ENCODE measurements at regions not wholly inside any gene's neighbourhood (a gene's known extent, or its start where the extent isn't known, plus 50 kb on each side); places are given as distances from the start of the nearest gene placed in this dataset.

DNA sequence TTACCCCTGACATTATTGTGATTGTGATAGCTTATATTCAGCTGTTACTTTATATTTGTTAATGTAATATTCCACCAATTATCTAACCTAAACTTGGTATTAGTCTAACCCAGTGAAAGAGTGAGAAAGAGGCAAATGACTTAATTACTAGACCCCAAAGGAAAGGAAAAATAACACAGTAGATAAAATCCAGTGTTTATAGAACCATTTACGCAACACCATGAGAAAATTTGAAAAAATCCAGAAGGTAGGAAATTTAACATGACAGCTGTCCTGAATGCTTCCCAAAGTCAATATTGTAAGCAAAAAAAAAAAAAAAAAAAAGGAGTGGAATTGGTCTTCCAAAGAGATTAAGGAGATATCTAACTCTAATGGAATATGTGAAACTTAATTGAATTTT is 741.5 kb upstream of the GHITM start:
- no peak overlapping the region for H3K27ac ChIP-seq
- no peak for TF ChIP-seq ZFX (IDR thresholded peaks at IDR 0.05; ENCODE audit: borderline replicate concordance)
- TF ChIP-seq CTCF (IDR thresholded peaks at IDR 0.05): no peak

DNA sequence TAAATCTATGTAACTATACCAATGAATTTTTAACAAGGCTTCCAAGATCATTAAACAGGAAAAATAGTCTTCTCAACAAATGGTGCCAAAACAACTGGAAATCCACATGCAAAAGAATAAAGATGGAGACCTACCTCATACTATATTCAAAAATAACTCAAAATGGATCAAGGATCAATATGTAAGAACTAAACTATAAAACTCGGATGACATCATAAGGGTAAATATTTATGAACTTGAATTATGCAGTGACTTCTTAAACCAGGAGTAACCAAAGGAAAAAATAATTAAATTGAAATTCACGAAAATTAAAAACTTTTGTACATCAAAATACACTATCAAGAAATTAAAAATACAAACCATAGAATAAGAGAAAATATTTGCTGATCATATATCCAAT is 728.7 kb upstream of the GHITM start:
- no peak overlapping the region for H3K27ac ChIP-seq
- no peak for TF ChIP-seq ZFX (IDR thresholded peaks at IDR 0.05; ENCODE audit: borderline replicate concordance)
- no peak for TF ChIP-seq CTCF (IDR thresholded peaks at IDR 0.05)

DNA sequence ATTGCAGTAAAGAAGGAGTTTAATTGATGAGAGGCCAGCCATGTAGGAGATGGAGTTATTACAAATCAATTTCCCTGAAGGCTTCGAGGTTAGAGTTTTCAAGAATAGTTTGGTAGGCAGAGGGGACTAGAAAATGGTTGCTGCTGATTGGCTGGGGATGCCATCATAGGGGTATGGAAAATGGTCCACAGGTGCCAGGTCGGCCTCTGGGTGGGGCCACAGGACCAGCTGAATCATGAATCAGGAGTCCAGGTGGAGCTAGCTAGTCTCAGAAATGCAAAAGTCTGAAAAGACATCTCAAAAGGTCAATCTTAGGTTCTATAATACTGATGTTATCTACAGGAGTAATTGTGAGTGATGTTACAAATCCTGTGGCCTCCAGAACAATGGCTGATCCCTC is 714.0 kb upstream of the GHITM start:
- H3K27ac ChIP-seq: no peak overlapping the region
- TF ChIP-seq ZFX (IDR thresholded peaks at IDR 0.05; ENCODE audit: borderline replicate concordance) (no peak), CTCF (IDR thresholded peaks at IDR 0.05) (no peak)

GRCh38 chr10:83427101-83427500 is 712.2 kb upstream of the GHITM start:
- no peak overlapping the region for H3K27ac ChIP-seq
- TF ChIP-seq CTCF (IDR thresholded peaks at IDR 0.05): no peak
- no peak for TF ChIP-seq ZFX (IDR thresholded peaks at IDR 0.05; ENCODE audit: borderline replicate concordance)

DNA sequence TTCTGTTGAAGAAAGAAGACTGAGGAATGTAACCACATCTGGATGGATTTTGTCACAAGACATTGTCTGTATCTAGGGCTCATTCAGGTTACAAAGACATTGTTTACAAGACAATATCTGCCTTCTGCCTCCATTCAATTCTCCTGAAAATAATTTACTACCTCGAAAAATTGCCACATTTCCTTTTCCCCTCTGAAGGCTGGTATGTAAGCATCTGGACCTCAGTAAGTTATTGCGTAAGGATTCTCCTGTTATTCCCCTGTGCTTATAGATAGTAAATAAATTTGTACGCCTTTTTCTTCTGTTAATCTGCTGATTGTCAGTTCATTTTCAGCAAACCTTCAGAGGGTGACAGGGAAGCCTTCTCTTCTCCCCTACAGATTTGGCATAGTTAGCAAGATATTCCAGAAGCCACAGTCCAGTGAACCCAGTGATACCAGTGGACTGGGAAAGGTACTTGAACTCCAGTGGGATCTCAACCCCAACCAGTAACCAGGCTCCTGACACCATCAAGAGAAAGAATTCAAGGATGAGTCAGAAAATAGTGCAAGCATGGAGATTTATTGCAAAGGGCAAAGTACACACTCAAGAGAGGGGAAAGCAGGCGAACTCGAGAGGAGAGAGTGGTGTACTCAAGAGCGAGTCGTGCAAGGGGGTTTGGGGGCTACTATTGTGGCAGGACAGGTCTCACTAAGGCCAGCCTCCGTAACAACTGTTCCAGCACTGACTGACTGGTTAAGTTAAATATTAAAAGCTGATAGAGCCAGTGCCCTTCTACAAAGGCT is 706.9 kb upstream of the GHITM start:
- no peak overlapping the region for H3K27ac ChIP-seq
- TF ChIP-seq ZFX (IDR thresholded peaks at IDR 0.05; ENCODE audit: borderline replicate concordance) (no peak), CTCF (IDR thresholded peaks at IDR 0.05) (no peak)

DNA sequence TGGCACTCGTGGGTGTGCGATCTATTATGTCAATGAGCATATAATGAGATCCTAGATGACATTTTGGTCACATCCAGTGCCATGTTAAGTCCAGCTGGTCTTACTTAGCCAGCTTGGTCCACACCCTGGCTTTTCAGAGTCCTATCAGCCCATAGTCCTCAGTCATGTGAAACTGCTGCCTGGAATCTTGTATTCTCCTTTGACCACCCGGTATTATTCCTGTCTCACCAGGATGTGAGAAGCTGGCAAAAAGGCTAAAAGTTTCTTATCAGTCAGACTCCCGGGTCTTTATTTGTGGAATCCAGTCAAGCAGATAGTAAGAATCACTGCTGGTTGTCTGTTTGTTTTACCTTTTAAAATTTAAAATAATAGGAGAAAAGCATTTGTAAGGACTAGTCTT is 705.6 kb upstream of the GHITM start:
- H3K27ac ChIP-seq: no peak overlapping the region
- TF ChIP-seq ZFX (IDR thresholded peaks at IDR 0.05; ENCODE audit: borderline replicate concordance) (no peak), CTCF (IDR thresholded peaks at IDR 0.05) (no peak)

DNA sequence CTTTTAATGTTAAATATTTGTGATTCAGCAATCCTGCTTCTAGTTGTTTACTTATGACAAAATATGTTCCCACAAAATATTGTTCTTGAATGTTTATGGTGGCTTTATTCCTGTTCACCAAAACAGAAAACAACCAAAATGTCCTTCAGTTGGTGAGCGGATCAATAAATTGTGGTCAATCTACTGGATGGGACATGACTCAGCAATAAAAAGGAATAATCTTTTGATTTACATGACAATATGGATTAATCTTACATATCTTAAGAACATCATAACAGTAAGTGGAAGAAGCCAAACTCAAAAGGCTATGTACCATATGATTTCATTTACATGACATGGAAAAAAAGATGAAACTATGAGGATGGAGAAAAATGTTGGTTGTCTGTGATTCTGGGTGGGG is 691.3 kb upstream of the GHITM start:
- TF ChIP-seq CTCF (IDR thresholded peaks at IDR 0.05): no peak
- TF ChIP-seq ZFX (IDR thresholded peaks at IDR 0.05; ENCODE audit: borderline replicate concordance): no peak
- H3K27ac ChIP-seq: no peak overlapping the region
